ENCODE measurements at regions not wholly inside any gene's neighbourhood (a gene's known extent, or its start where the extent isn't known, plus 50 kb on each side); places are given as distances from the start of the nearest gene placed in this dataset.
"Not testable (repeated sequence)": the region's sequence is repeated elsewhere in the genome, so short reads cannot be mapped to it uniquely, and the experiment has no call there.

GRCh38 chr9:2279138-2279537 lies 264.0 kb downstream of the SMARCA2 start:
- DNase-seq: not testable (repeated sequence)

GRCh38 chr9:2281031-2281802 lies 266.1 kb downstream of the SMARCA2 start:
- no peak for DNase-seq

GRCh38 chr9:2281803-2282185 lies 266.6 kb downstream of the SMARCA2 start:
- no peak for DNase-seq

GRCh38 chr9:2284770-2285169 lies 269.6 kb downstream of the SMARCA2 start:
- no peak for DNase-seq

DNA sequence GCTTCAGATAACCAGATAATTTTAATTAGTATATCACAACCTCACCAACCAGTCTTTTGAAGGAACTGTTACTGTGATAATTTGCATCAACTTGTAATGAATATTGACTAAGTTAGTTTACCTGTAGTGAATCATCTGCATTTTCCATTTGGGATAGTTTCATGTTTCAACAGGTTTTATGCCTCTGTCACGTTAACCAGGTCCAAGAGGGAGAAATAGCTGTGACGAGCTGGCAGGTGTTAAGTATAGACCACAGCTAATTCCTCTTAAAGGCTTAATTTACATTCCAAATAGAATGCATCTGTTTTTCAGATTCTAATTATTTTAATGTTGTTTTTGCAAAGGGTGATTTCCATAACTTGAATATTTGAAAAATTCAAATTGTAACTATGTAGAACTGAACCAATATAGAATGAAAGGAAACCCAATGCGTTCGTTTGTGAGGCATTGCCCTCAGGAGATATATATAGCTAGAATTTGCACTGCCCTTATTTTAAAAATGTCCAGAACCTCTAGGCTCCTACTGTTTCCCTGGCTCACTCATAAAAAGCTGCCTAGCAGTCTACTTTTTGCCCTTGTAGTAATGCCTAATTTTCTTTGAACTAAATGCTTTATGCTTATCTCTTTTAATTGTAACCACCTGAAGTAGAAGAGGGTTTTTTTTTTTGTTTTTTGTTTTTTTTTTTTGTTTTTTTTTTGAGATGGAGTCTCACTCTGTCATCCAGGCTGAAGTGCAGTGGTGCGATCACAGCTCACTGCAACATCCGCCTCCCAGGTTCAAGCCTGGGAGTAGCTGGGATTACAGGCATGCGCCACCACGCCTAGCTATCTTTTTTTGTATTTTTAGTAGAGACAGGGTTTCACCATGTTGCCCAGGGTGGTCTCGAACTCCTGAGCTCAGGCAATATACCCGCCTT lies 270.5 kb downstream of the SMARCA2 start:
- DNase-seq: no peak

- DNase-seq: no peak
These were observed 271.2 kb downstream of the SMARCA2 start for GRCh38 chr9:2286333-2286705.

GRCh38 chr9:2286825-2287455 lies 271.8 kb downstream of the SMARCA2 start:
- DNase-seq: no peak

- no peak for DNase-seq
These were observed 273.2 kb downstream of the SMARCA2 start for GRCh38 chr9:2288309-2288708.

GRCh38 chr9:2289263-2289662 lies 274.1 kb downstream of the SMARCA2 start:
- no peak for DNase-seq

DNA sequence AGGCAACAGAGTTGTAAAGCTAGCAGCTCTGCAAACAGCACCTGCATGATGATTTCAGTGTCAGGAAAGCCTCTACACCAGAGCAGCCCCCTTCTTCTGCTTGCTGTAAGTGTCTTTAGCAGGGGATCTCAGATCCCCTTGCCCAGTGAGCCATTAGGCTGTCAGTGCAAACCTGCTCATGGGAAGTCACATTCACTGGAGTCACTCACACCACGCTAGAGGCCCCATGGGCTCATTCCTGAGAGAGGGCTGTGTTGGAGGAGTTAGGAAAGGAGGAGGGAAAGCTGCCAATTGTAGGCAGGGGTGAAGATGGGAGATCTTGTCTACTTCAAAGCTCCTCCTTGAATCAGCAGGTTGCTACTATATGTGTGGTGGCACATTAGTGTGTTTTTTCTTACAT lies 275.2 kb downstream of the SMARCA2 start:
- DNase-seq: no peak

GRCh38 chr9:2291980-2292704 lies 277.0 kb downstream of the SMARCA2 start:
- no peak for DNase-seq

GRCh38 chr9:2292733-2293132 lies 277.6 kb downstream of the SMARCA2 start:
- DNase-seq: no peak

DNA sequence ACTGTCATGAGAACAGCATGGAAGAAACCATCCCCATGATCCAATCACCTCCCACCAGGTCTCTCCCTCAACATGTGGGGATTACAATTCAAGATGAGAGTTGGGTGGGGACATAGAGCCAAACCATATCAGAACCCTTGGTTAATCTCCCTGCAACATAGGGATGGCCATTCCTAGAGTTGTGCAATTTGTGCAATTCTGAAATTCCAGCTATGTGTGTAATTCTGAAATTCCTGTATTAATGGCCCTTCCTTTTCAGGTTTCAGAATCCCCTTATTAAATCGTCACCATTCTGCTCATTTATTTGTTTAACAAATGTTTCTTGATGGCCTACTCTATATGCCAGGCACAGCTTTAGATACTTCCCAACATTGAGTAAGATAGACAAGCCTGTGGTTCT lies 282.6 kb downstream of the SMARCA2 start:
- DNase-seq: no peak

- no peak for DNase-seq
These were observed 283.1 kb downstream of the SMARCA2 start for GRCh38 chr9:2298217-2298616.

DNA sequence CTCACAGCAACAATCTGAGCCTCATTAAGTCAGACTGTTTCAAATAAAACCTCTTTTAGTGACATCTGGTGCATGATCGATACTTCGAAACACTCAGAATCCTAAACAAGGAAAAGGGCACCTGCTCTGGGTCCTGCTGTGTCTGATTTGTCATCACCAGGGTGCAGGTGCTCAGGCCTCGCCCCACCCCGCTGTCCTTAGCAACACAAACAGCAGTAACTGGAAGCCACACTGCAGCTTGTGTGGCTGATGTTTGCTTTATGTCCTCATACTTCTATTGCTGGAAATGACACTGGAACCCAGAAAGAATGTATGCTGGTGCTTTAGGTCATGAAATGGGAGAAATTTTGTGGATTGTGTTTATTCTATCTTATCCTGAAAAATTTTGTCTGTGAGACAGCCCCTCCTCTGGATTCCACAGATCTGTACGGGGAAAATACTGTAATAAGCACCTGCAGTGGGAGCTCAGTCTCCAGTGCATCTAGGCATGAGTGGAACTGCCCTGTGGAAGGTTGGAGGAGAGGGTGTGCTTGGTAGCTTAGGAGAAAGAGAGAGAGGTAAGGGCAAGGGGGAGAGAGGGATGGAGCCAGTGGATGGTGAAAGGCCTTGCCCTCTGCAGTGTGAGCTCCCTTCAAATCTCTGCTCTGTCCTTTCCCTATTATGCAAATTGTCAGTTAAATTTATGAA lies 284.2 kb downstream of the SMARCA2 start:
- no peak for DNase-seq

DNA sequence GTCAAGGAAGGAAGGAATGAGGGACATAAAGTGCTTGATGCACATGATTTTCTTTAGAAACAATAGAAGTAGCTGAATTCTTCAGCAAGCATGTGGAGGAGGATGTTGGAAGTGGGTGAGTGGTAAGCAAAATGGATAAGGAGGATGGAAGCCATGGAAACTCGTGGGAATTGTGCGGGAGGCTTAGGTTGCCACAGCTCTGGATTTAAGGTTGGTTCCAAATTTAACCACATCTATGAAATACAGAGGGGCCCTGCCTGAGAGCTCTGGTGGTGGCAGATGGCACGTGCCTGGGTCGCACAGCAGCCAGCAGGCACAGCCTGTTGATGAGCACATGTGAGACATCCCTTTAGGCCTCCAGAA lies 284.7 kb downstream of the SMARCA2 start:
- DNase-seq: no peak

- DNase-seq: no peak
These were observed 285.2 kb downstream of the SMARCA2 start for GRCh38 chr9:2300325-2300724.

DNA sequence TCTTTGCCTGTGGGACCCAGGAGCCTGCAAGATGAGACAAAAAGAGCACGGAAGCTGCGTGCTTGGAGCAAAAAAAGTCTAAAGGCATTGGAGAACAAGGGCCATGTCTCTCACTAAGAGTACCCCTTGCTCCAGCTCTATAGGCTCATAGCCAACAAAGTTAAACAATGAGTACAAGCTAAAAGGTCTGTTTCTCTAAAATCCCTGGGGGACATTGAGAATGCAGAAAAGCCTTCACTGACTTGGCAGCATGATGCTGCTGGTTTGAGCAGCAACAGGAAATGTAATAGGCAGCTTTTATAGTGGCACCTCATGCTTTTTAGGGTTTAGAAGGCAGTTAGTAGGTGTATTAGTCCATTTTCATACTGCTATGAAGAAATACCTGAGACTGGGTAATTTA lies 287.5 kb downstream of the SMARCA2 start:
- no peak for DNase-seq

DNA sequence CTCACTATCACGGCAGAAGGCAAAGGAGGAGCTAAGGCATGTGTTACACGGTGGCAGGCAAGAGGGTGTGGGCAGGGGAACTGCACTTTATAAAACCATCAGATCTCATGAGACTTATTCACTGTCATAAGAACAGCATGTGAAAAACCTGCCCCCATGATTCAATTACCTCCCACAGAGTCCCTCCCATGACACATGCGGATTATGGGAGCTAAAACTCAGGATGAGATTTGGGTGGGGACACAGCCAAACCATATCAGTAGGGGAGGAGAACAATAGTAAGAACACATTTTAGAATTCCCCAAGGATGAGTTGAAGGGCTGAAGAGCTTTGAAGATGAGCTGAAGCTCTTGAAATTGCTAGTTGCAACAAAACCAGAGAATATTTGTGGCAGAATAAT lies 287.9 kb downstream of the SMARCA2 start:
- DNase-seq: no peak

- DNase-seq: no peak
These were observed 292.3 kb downstream of the SMARCA2 start for GRCh38 chr9:2307480-2307879.

DNA sequence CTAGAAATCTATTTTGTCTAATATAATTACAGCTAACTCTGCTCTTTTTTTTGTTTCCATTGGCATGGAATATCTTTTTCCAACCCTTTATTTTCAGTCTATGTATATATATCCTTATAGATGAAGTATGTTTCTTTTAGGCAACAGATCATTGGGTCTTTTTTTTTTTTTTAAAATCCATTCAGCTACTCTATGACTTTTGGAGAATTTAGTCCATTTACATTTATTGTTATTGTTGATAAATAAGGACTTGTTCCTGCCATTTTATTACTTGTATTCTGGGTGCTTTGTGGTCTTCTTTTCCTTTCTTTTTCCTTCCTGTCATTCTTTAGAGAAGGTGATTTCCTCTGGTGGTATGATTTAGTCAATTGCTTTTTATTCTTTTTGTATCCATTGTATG lies 296.8 kb downstream of the SMARCA2 start:
- no peak for DNase-seq

DNA sequence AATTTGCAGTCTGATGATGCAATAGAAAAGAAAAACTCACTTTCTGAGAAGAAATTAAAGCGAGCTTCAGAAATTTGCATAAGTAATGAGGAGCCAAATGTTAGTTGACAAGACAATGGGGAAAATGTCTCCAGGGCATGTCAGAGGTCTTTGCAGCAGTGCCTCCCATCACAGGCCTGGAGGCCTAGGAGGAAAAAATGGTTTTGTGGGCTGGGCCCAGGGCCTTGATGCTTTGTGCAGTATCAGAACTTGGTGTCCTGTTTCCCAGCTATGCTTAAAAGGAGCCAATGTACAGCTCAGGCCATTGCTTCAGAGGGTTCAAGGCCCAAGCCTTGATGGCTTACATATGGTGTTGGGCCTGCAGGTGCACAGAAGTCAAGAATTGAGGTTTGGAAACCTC lies 298.4 kb downstream of the SMARCA2 start:
- no peak for DNase-seq
